Pancreas (tissue), 10 donors: ENCODE measurements at regions not wholly inside any gene's neighbourhood (a gene's known extent, or its start where the extent isn't known, plus 50 kb on each side); places are given as distances from the start of the nearest gene placed in this dataset.

Experiments
- ATAC-seq, 4 donors: fragments of 200-7000 bp; cut with Tn5 transposase; one replicate each; pipeline versions ENCODE4 v1.8.0 to v1.9.1; 2020; ENCODE audit warnings: mild to moderate bottlenecking in 4 of 4, moderate library complexity in 4 of 4
- DNase-seq, 6 donors: peaks; one replicate each; pipeline ENCODE4 v3.0.0-alpha.2; 2020
- FAIRE-seq: peaks from 2 replicates; lab custom pipeline; 2012; peaks lifted over from hg19 to GRCh38; lab: Jason Lieb, UNC
- H3K27ac ChIP-seq, 4 donors: fragments of 200-600 bp; sonication (generic); 1 replicate in 3 of 4; 2 replicates in 1 of 4; pipeline versions ENCODE4 v1.5.0 to v1.8.0; 2020
- H3K27me3 ChIP-seq, 4 donors: fragments of 200-600 bp; one replicate each; pipeline ENCODE4 v1.8.0; 2021
- H3K36me3 ChIP-seq, 3 donors: fragments of 200-600 bp; sonication (generic) in 1 of 3; one replicate each; pipeline versions ENCODE4 v1.5.0 to v1.8.0; 2020 to 2021
- H3K4me1 ChIP-seq, 3 donors: fragments of 200-600 bp; one replicate each; pipeline ENCODE4 v1.8.0; 2021
- H3K4me3 ChIP-seq, 4 donors: fragments of 200-600 bp; sonication (generic) in 2 of 4; one replicate each; pipeline versions ENCODE4 v1.5.0 to v1.8.0; 2020 to 2021
- H3K9me3 ChIP-seq, 4 donors: fragments of 200-600 bp; one replicate each; pipeline ENCODE4 v1.8.0; 2021
- CTCF ChIP-seq, 4 donors: fragments of 200-600 bp; sonication (generic) in 3 of 4; IDR thresholded peaks; one replicate each; pipeline versions ENCODE4 v1.5.0 to v1.8.0; 2021; ENCODE audit warnings: antibody characterized with exemption in 4 of 4
- WGBS, 2 donors: extraction: QIAGEN DNeasy Blood & Tissue Kit; methylation state at CpG; one replicate each; pipeline ENCODE4 v1.1.7; 2013; 5-methylcytosine and 5-hydroxymethylcytosine counted together
- intact Hi-C, 3 donors: fragments of 100-400 bp; cut with DNase I; formaldehyde crosslinking; loops; one replicate each; pipeline versions ENCODE4 v1.11.1 to v1.14.2; 2022
- donor health status: healthy with polysubstance abuse.
- donor health status: DM: no; HTN: no; CAD: no; lungs with moderate emphysema.
- donor health status: DM: no; HTN: no; CAD: no.
- donor health status: control.
- donor health status: control.
- donor health status: Bipolar disorder and iron deficiency.
- donor health status: DM: yes; HTN: yes; CAD: no.
- donor health status: DM: no; HTN: no; CAD: no.
- donor health status: DM: no; HTN: no; CAD: no.
- donor health status: DM: yes; HTN: yes; CAD: no.

DNA sequence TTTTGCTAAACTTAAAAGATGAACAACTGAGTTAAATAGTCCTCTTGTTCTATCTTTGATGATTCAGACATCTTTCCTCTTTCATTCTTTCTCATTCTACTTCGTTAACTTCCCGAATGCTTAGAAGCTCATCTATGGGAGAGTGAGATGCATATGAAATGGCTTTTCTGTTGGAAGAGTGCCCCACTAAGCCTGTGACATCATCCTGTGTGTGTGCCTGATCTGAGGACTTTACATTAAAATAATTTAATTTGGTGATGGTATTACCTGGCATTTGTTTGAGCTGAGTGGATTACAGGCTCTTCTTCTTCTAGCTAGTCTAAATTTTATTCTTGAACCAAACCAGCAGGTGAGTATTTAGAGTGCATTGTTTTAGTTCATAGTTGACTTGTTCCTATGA, 626.5 kb downstream of the QKI start:
- no peak for FAIRE-seq
- no peak for DNase-seq
- TF ChIP-seq CTCF (IDR thresholded peaks at IDR 0.05) = no peak
- no peaks in the 10 kb centered on the region for H3K27me3 ChIP-seq
- intact Hi-C loops = no loop called here
- H3K4me1 ChIP-seq = no peaks in the 10 kb centered on the region
- ATAC-seq = no peak
- H3K4me3 ChIP-seq = no peak overlapping the region
- no peak overlapping the region for H3K27ac ChIP-seq
- no peaks in the 10 kb centered on the region for H3K9me3 ChIP-seq
- 75 to 77% methylated on average over 2 of the region's 2 CpGs for WGBS, 2 donors
- no peaks in the 10 kb centered on the region for H3K36me3 ChIP-seq

DNA sequence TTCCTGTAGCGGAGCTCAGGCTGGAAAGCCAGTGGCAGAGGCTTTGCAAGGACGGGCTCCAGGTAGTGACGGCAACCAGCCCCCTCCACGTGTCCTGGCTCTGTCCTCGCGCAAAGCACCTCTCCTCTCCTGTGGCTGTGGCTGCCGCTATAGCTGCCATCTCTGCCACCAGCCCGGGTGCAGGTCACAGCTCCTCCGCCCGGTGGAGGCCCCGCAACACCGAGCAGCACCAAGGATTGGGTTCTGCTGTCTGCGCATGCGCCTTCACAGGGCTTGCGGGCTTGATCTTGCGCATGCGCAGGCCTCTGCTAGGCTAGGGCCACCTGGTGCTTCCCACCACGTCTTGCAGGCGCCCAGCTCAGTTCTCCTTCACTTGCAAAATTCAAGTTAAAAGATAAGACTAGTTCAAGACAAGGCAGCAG, 625.4 kb downstream of the QKI start:
- peak overlapping the region in 1 of 4 donors; percentile 38 for H3K4me3 ChIP-seq
- peak; percentile 54 to 92 (median 74) for DNase-seq
- no peak for FAIRE-seq
- peak in 2 of 4 donors; percentile 10 to 11 for TF ChIP-seq CTCF (IDR thresholded peaks at IDR 0.05)
- no peaks in the 10 kb centered on the region for H3K4me1 ChIP-seq
- intact Hi-C loops = no loop called here
- no peaks in the 10 kb centered on the region for H3K27me3 ChIP-seq
- no peak overlapping the region for H3K27ac ChIP-seq
- ATAC-seq = peak; percentile 75 to 98 (median 94)
- H3K36me3 ChIP-seq = no peaks in the 10 kb centered on the region
- no peaks in the 10 kb centered on the region for H3K9me3 ChIP-seq
- WGBS, 2 donors = 74 to 79% methylated on average over 19 of the region's 19 CpGs

GRCh38 chr6:164037171-164037870, 622.8 kb downstream of the QKI start:
- no peaks in the 10 kb centered on the region for H3K27me3 ChIP-seq
- intact Hi-C loops = no loop called here
- no peak for TF ChIP-seq CTCF (IDR thresholded peaks at IDR 0.05)
- no peaks in the 10 kb centered on the region for H3K36me3 ChIP-seq
- no peaks in the 10 kb centered on the region for H3K9me3 ChIP-seq
- ATAC-seq (no peak), FAIRE-seq (no peak), DNase-seq (no peak)
- H3K4me1 ChIP-seq = no peaks in the 10 kb centered on the region
- no peak overlapping the region for H3K27ac ChIP-seq
- 63 to 72% methylated on average over 10 of the region's 10 CpGs for WGBS, 2 donors
- H3K4me3 ChIP-seq = no peak overlapping the region

- Histone ChIP-seq H3K27me3 (no peaks in the 10 kb centered on the region), H3K4me1 (no peaks in the 10 kb centered on the region), H3K4me3 (no peak overlapping the region), H3K27ac (no peak overlapping the region), H3K36me3 (no peaks in the 10 kb centered on the region), H3K9me3 (no peaks in the 10 kb centered on the region)
- TF ChIP-seq CTCF (IDR thresholded peaks at IDR 0.05) = no peak
- 56 to 59% methylated on average over 6 of the region's 6 CpGs for WGBS, 2 donors
- no peak for FAIRE-seq
- ATAC-seq = no peak
- intact Hi-C loops = no loop called here
- no peak for DNase-seq
Measured at GRCh38 chr6:164035900-164036485, 621.5 kb downstream of the QKI start.

DNA sequence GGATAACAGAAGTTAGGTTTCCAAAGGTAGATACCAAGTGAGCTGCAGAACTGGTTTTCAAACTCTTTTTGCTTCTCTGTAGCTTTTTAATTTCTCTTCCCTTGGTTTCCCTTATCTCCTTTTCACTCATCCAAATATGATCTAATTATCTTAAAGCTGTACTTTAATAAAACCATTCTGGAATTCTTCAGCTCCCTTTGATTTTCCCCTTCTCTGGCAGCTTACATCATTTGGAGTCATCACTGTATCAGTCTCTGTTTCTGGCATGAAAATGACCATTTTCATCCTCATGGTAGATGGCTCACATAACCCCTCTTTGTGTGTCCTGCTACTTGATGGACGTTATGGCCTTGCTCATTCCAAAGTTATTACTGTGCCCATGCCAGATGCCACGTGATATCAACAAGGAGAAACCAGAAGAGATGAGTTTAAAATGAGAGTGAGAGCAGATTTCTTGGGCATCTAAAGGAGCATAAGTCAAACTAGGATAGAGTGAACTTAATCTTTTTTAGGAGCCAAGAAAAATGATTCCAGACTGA, 620.2 kb downstream of the QKI start:
- DNase-seq (no peak), ATAC-seq (no peak), FAIRE-seq (no peak)
- no peaks in the 10 kb centered on the region for H3K9me3 ChIP-seq
- no peaks in the 10 kb centered on the region for H3K36me3 ChIP-seq
- TF ChIP-seq CTCF (IDR thresholded peaks at IDR 0.05) = no peak
- no peak overlapping the region for H3K4me3 ChIP-seq
- 18% methylated on average over 2 of the region's 2 CpGs for WGBS, 2 donors
- intact Hi-C loops = no loop called here
- H3K4me1 ChIP-seq = no peaks in the 10 kb centered on the region
- no peaks in the 10 kb centered on the region for H3K27me3 ChIP-seq
- no peak overlapping the region for H3K27ac ChIP-seq
